HG02981 (cell line): ENCODE measurements at regions not wholly inside any gene's neighbourhood (a gene's known extent, or its start where the extent isn't known, plus 50 kb on each side); places are given as distances from the start of the nearest gene placed in this dataset.
"Not testable (repeated sequence)": the region's sequence is repeated elsewhere in the genome, so short reads cannot be mapped to it uniquely, and the experiment has no call there.

ENCODE experiments used
- ATAC-seq: cut with Tn5 transposase; IDR thresholded peaks from one replicate; pipeline ENCODE4 v1.9.1; 2021; ENCODE audit warnings: mild to moderate bottlenecking, moderate library complexity; ENCODE audit not compliant: unreplicated experiment

GRCh38 chr9:115691693-115692092 lies 461.9 kb upstream of the PAPPA start:
- no peak for ATAC-seq

DNA sequence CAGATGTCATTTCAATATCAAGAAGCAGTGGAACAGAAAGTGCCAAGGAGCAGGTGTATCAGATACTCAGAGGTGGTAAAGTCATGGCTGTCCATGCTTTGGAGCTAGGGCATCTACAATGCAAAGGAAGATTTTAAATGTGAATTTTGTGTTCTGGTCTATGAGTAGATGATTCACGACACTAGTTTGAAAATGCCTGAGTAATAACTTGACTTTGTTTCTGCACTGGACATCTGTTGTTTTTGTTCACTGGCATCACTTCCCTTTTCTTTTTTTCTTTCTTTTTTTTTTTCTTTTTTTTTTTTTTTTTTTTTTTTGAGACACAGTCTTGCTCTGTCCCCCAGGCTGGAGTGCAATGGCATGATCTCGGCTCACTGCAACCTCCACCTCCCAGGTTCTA lies 460.7 kb upstream of the PAPPA start:
- not testable (repeated sequence) for ATAC-seq

- no peak for ATAC-seq
Measured at GRCh38 chr9:115694014-115694413, 459.6 kb upstream of the PAPPA start.

GRCh38 chr9:115694991-115695390 lies 458.6 kb upstream of the PAPPA start:
- no peak for ATAC-seq

DNA sequence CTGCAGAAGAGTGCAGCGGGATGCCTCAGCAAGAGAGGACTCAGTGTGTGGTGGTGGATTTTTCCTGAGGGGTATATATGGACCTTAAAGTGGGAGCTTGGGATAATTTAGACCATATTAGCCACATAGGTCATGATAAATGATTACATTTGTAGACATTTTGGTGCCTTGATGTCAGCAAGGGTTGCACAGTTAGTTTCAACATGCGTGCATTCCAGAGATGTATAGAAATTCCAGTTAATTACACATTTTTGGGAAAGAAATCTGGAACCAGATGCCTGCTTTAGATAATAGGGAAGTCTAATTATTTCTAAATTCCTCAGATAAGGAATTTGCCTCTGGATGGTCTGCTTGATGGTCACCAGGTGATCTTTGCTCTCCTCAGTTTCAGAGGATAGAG lies 440.6 kb upstream of the PAPPA start:
- no peak for ATAC-seq

DNA sequence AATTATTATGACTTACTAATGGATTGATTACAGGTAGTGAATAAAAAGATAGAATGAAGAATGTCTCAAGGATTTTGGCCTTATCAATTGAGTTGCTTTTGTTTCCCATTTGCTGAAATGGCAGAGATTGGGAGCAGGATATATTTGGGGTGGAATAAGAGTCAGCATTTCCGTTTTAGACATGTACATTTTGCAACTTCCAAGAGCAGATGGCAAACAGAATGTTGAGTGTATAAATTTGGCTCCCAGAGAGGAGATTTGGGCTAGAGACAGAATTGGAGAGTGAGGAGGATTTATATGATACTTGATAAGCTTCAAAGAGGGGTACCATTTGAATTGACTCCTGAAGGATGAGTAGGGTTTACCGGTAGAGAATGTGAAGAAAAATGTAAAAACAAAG lies 437.9 kb upstream of the PAPPA start:
- ATAC-seq: no peak

- ATAC-seq: no peak
Measured at GRCh38 chr9:115717298-115717697, 436.3 kb upstream of the PAPPA start.

- no peak for ATAC-seq
Measured at GRCh38 chr9:115717711-115718173, 435.8 kb upstream of the PAPPA start.

DNA sequence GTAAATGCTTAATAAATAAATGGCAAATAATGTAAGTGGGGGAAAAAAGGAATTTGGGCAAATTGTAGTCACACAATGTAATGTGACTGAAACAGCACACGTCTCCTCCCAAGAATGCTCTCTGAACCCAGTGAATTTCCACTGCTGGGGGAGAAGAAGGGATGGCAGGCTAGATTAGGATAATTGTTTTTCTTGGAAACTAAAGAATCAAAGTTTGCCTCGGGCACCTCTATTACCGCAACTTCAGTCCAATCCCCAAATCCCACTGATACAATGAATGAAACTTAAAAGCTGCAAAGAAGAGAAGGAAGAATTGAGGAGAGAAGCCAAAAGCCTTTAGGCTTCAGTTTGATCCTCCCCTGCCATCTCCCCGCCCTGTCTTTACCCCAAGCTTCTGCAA lies 423.2 kb upstream of the PAPPA start:
- ATAC-seq: no peak

- ATAC-seq: no peak
Measured at GRCh38 chr9:115730845-115731244, 422.7 kb upstream of the PAPPA start.

DNA sequence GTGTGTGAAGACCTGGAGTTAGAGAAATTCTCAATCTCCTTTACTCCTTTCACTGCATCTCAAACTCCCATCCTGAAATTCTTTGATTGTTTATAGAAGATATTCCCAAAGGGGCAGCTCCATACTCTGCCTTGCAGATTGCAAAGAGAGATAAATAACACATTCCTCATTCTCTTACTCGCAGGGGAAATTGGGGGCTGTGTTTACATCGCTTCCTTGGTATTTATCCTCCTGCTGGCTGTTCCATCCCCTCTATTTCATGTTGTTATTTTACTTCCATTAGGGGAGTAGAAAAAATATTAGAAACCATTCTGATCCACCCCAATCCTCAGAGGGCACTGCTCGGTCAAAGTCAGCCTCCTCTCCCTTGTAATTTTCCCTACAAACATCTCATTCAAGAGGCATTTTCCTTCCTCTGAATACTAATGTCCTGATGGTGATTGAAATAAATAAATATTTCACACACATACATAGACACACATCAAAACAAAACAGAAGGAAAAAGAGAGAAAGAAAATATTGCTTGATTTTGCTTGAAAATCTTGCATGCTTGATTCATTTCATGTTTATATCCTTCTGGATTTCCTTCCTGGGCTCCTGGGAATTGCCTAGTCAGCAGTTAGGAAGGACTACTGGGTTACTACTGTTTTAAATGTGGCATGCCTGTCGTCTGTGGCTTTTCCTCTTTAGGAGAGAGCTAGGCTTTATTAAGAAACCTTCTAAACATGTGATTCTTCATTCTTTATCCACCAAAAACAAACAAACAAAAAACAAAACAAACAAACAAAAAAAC lies 420.1 kb upstream of the PAPPA start:
- ATAC-seq: no peak

GRCh38 chr9:115739096-115739875 lies 414.3 kb upstream of the PAPPA start:
- ATAC-seq: no peak

DNA sequence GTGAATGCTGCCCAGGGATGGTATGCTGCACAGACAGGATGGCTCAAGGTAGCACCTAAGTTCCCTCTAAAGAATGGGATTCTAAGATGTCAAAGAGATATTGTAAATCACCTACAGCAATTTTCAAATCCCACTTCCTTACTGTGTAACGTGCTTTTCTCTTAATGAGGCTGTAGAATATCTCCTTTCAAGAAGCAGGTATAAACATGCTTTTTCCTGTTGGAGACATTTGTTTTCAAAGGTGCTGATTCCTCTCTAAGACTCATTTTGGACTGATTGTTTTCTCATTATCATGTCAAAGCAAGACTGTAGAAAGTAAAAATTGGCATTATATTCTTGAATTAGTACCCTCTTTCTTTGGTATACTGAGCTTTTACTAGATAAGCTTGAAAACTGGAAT lies 412.6 kb upstream of the PAPPA start:
- ATAC-seq: no peak

DNA sequence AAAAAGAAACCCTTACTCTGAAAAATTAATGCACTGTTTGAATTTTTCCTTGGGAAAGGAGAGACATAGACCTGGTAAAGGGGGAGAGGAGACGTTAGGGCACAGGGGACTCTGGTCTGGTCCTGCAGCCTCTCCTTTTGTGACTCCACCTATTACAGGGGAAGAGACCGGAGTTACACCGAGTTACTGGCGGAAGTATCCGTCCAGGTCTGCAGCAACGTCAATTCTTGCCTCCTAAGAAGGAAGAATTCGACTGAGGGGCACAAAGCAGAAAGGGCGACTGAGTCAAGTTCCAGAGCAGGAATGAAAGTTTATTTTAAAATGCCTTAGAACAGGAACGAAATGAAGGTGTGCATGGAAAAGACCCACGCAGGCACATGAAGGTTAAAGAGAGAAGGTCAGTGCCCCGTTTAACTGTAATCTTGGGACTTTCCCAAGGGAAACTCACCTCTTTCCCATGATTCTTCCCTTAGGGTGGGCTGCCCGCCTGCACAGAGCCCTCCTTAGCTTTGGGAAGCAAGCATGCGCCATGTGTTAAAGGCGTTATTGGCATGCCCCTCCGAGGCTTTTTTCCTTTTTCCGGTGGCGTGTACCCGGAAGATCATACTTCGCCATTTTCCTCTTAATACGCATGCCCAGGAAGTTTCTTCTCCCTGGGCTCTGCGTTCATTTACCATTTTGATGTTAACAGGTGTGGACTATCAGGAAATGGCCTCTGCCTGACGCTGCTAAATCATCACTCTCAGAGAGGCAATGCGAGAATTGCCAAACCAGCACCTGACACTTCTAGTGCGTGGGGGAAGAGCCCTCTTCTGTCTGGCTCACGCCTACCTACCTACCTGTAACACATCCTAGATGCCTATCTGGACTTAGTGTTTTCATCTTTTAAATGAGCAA lies 409.6 kb upstream of the PAPPA start:
- no peak for ATAC-seq

- ATAC-seq: no peak
Measured at GRCh38 chr9:115746496-115746895, 407.1 kb upstream of the PAPPA start.

- ATAC-seq: no peak
Measured at GRCh38 chr9:115747731-115748130, 405.9 kb upstream of the PAPPA start.

DNA sequence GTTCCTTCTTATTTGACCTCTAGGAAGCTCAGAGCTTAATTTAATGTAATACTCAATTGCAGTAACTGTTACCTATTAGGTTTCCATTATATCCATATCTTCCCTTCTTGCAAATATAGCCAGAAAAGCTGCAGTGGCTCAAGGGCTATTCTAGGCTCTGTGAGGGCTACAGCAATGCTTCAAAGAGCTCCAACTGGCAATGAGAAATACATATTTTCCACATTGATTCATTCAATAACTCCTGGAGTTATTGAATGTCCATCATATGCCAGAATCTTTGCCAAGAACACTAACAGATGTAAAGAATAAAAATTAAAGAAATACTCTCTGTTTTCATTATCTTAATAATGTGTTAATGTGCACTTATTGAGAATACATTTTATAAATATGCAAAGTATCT lies 396.9 kb upstream of the PAPPA start:
- no peak for ATAC-seq

- ATAC-seq: no peak
Measured at GRCh38 chr9:115757461-115757860, 396.1 kb upstream of the PAPPA start.

DNA sequence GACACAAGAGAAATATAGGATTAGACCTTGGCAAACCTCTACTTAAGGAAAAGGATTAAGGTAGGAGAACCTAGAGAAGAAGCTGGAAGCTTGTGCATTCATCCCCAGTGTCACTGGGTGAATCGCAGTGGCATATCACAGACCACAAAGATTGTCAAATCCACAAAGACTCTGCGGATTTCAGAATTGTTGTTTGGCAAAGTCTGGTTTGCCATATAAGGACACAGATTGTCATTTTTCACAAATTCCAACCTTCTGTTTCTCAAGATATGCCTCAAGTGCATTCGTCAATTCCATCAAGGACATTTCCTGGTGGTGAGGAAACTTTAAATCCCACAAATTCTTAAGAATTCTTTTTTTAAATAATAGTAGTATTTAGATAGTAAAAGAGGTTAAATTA lies 395.1 kb upstream of the PAPPA start:
- no peak for ATAC-seq

GRCh38 chr9:115759426-115759825 lies 394.2 kb upstream of the PAPPA start:
- ATAC-seq: no peak

DNA sequence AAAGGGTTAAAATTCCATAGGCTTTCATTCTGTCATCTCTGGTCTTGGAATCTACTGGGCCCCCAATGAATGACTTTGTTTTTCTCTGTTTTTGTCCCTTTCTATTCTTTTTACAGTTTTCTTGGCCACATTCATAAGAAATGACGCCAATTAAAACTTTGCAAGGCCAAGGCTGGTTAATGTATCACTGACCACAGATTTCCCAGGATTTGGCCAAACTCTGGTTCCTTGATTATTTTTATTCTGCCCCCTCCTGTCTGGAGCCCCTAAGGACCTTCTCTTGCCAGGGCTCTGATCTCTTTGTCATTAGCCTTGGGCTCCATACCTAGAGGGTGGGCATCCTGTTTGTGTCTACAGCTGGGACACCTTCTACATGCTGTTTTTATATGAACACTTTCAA lies 388.9 kb upstream of the PAPPA start:
- ATAC-seq: no peak
